Astrocyte of the spinal cord (primary cell): ENCODE measurements at regions not wholly inside any gene's neighbourhood (a gene's known extent, or its start where the extent isn't known, plus 50 kb on each side); places are given as distances from the start of the nearest gene placed in this dataset.

ENCODE experiments used
- DNase-seq: peaks from one replicate; pipeline ENCODE4 v3.0.0; 2011; ENCODE audit warnings: low read depth, low spot score
- H3K4me3 ChIP-seq: 2 replicates; pipeline ENCODE4 v1.5.1; 2011; ENCODE audit warnings: low read depth, mild to moderate bottlenecking, low read length, moderate library complexity
- in situ Hi-C: cut with HindIII; loops from 2 replicates; pipeline ENCODE4 v1.10.0; 2017; ENCODE audit warnings: low sequenced_read_pairs
- TF ChIP-seq, protein P1 (sequence below): IDR thresholded peaks from 2 replicates; pipeline ENCODE4 v1.5.1; 2012; ENCODE audit warnings: low read depth, mild to moderate bottlenecking, low read length, inconsistent platforms

- no peak overlapping the region for H3K4me3 ChIP-seq
- TF ChIP-seq, protein P1, sequence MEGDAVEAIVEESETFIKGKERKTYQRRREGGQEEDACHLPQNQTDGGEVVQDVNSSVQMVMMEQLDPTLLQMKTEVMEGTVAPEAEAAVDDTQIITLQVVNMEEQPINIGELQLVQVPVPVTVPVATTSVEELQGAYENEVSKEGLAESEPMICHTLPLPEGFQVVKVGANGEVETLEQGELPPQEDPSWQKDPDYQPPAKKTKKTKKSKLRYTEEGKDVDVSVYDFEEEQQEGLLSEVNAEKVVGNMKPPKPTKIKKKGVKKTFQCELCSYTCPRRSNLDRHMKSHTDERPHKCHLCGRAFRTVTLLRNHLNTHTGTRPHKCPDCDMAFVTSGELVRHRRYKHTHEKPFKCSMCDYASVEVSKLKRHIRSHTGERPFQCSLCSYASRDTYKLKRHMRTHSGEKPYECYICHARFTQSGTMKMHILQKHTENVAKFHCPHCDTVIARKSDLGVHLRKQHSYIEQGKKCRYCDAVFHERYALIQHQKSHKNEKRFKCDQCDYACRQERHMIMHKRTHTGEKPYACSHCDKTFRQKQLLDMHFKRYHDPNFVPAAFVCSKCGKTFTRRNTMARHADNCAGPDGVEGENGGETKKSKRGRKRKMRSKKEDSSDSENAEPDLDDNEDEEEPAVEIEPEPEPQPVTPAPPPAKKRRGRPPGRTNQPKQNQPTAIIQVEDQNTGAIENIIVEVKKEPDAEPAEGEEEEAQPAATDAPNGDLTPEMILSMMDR: no peak
- no peak for DNase-seq
- in situ Hi-C loops: no loop called here
Measured at GRCh38 chrX:10358958-10359357, 202.2 kb downstream of the CLCN4 start.

DNA sequence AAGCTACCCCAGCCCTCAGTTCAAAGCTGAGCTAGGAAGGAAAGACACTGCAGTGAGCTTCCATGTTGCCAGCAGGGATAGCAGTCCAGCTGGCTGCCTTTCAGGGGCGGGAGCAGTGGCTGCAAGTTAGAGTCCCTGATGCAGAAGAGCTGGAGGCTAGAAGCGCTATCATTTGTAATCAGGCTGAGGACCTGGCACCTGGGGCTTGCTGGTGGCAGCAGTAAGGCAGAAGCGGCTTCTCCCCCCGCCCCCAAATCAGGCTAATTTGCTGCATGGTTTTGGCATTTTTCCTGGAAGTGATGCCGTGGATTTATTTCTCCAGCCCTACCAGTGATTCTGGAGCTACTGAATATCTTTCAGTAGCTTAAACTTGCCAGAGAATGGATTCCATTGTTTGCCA is 203.3 kb downstream of the CLCN4 start:
- TF ChIP-seq, protein P1: no peak
- in situ Hi-C loops: no loop called here

DNA sequence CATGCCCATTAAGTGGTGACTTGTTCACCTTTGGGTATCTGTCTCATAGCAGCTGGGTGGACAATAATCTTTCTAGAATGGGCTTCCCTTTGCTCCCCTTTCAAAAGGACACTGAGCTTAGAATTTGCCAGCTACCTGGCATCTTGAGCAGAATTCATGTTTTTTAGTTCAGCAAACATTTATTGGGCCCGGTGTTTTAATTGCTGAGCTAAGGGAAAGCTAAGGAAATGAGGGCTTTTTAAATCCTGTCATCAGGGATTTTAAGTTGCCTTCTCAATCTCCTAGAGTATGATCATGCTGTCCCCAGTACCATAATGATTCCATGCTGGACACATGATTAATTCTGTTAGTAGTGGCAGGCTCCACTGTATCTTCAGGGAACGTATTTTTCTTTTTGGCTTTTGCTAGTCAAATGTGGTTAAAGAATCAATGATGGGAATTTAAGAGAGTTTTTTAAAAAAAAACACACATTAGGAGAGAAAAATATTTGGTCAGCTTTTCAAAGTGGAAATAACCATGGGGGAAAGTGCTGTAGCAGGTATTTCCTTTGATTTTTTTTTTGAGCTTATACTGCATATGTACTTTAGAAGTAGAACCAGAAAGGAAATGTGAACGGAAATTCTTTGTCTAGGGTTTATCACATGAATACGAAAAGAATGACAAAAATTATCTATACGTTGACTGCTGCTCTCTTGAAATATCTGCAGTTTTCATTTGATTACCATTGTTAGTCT is 208.9 kb downstream of the CLCN4 start:
- in situ Hi-C loops: no loop called here
- no peak overlapping the region for H3K4me3 ChIP-seq
- DNase-seq: no peak
- TF ChIP-seq, protein P1: no peak

More for the DNA sequence above, 203.3 kb downstream of the CLCN4 start:
- peak; percentile 6 for DNase-seq
- H3K4me3 ChIP-seq: no peak overlapping the region

DNA sequence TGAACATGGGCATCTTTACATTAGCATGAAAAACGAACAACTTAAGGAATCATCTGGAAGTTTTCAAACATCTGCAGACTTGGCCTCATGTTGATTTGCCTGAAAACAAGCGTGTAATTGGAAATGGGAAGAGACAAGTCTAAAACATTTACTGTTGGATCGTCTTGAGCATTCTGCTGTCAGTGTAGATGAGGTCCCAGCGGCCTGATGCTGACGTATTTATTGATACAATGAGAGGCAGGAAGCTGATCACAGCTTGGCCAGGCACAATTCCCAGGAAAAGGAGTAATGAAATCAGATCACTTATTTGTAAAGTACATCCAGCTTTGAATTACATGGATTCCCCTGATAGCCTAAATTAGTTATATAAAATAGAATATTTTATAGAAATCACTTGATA is 210.6 kb downstream of the CLCN4 start:
- no peak for DNase-seq
- in situ Hi-C loops: no loop called here
- TF ChIP-seq, protein P1: no peak
- H3K4me3 ChIP-seq: no peak overlapping the region

- TF ChIP-seq, protein P1: no peak
- no peak for DNase-seq
- H3K4me3 ChIP-seq: no peak overlapping the region
- in situ Hi-C loops: no loop called here
Measured at GRCh38 chrX:10370976-10371375, 214.2 kb downstream of the CLCN4 start.

- TF ChIP-seq, protein P1: no peak
- in situ Hi-C loops: no loop called here
- no peak overlapping the region for H3K4me3 ChIP-seq
- DNase-seq: no peak
Measured at GRCh38 chrX:10377427-10377826, 220.7 kb downstream of the CLCN4 start.
